ENCODE measurements at regions not wholly inside any gene's neighbourhood (a gene's known extent, or its start where the extent isn't known, plus 50 kb on each side); places are given as distances from the start of the nearest gene placed in this dataset.

GRCh38 chr1:55437692-55438091 is 222.5 kb upstream of the USP24 start:
- TF ChIP-seq, protein P1, sequence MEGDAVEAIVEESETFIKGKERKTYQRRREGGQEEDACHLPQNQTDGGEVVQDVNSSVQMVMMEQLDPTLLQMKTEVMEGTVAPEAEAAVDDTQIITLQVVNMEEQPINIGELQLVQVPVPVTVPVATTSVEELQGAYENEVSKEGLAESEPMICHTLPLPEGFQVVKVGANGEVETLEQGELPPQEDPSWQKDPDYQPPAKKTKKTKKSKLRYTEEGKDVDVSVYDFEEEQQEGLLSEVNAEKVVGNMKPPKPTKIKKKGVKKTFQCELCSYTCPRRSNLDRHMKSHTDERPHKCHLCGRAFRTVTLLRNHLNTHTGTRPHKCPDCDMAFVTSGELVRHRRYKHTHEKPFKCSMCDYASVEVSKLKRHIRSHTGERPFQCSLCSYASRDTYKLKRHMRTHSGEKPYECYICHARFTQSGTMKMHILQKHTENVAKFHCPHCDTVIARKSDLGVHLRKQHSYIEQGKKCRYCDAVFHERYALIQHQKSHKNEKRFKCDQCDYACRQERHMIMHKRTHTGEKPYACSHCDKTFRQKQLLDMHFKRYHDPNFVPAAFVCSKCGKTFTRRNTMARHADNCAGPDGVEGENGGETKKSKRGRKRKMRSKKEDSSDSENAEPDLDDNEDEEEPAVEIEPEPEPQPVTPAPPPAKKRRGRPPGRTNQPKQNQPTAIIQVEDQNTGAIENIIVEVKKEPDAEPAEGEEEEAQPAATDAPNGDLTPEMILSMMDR (IDR thresholded peaks at IDR 0.05): no peak
- no peak for TF ChIP-seq POLR2A (IDR thresholded peaks at IDR 0.05)
